Prostate gland (tissue), 2 donors: ENCODE measurements at regions not wholly inside any gene's neighbourhood (a gene's known extent, or its start where the extent isn't known, plus 50 kb on each side); places are given as distances from the start of the nearest gene placed in this dataset.

Source experiments
- CTCF ChIP-seq, 4 experiments: fragments of 200-600 bp in 2 of 4; fragments of 450-650 bp in 2 of 4; sonication (generic) in 2 of 4; IDR thresholded peaks; 1 replicate in 3 of 4; 2 replicates in 1 of 4; pipeline ENCODE4 v1.5.1; 2016 to 2019; ENCODE audit warnings: antibody characterized with exemption in 4 of 4, mild to moderate bottlenecking in 2 of 4, moderate library complexity in 2 of 4
- POLR2A ChIP-seq: fragments of 450-650 bp; IDR thresholded peaks from one replicate; pipeline ENCODE4 v1.6.1; 2016; ENCODE audit warnings: antibody characterized with exemption, mild to moderate bottlenecking
- POLR2AphosphoS5 ChIP-seq: sonication (generic); formaldehyde crosslinking; IDR thresholded peaks from one replicate; pipeline ENCODE4 v1.6.1; 2017; ENCODE audit warnings: antibody characterized with exemption

- TF ChIP-seq CTCF (IDR thresholded peaks at IDR 0.05) = no peak
- no peak for TF ChIP-seq POLR2AphosphoS5
- no peak for TF ChIP-seq POLR2A
Measured at GRCh38 chr4:175238827-175239517, 320.8 kb downstream of the ADAM29 start.
